KBM-7 (cell line): ENCODE measurements at regions not wholly inside any gene's neighbourhood (a gene's known extent, or its start where the extent isn't known, plus 50 kb on each side); places are given as distances from the start of the nearest gene placed in this dataset.
"Not testable (repeated sequence)": the region's sequence is repeated elsewhere in the genome, so short reads cannot be mapped to it uniquely, and the experiment has no call there.

Source experiments
- DNase-seq: peaks from one replicate; pipeline ENCODE4 v3.0.0-alpha.2; 2015
- in situ Hi-C: fragments of 300-500 bp; cut with MboI; formaldehyde crosslinking; loops from 2 replicates; pipeline ENCODE4 v1.14.3; 2020; ENCODE audit warnings: low sequenced_read_pairs, low pct_unique_long_range_greater_than_20kb, mixed read lengths

DNA sequence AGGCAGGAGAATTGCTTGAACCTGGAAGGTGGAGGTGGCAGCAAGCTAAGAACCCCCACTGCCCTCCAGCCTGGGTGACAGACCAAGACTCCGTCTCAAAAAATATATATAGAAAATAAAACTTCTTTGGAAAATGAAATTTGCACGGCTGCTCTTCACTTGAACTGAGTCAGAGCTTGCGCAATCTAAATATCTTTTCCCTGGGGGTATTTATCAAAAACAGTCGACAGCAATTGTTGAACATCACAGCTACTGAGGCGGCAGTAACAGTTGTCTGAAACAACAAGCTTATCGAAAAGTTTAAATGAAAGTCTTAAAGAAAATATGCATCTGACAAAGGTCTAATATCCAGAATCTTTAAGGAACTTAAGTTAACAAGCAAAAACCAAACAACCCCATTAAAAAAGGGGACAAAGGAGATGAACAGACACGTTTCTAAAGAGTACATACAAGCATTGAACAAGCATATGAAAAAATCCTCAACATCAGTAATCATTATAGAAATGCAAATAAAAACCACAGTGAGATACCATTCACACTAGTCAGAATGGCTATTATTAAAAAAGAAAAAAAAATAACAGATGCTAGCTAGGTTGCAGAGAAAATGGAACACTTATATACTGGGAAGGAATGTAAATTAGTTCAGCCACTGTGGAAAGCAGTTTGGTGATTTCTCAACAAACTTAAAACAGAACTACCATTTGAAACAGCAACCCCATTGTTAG, 153.6 kb upstream of the CDH9 start:
- DNase-seq: no peak

GRCh38 chr5:27172693-27173092, 134.3 kb upstream of the CDH9 start:
- in situ Hi-C loops: no loop called here

More for the DNA sequence above, 153.6 kb upstream of the CDH9 start:
- in situ Hi-C loops: no loop called here

GRCh38 chr5:27171761-27172261, 133.4 kb upstream of the CDH9 start:
- in situ Hi-C loops: no loop called here

More at GRCh38 chr5:27172693-27173092, 134.3 kb upstream of the CDH9 start:
- no peak for DNase-seq

GRCh38 chr5:27158775-27159174, 120.4 kb upstream of the CDH9 start:
- no peak for DNase-seq
- in situ Hi-C loops: no loop called here

More at GRCh38 chr5:27171761-27172261, 133.4 kb upstream of the CDH9 start:
- no peak for DNase-seq

- DNase-seq: no peak
- in situ Hi-C loops: no loop called here
Observed at GRCh38 chr5:27158171-27158570, 119.8 kb upstream of the CDH9 start.

- DNase-seq: no peak
- in situ Hi-C loops: no loop called here
Observed at GRCh38 chr5:27144456-27144855, 106.1 kb upstream of the CDH9 start.

GRCh38 chr5:27140831-27141230, 102.4 kb upstream of the CDH9 start:
- in situ Hi-C loops: no loop called here
- DNase-seq: no peak

- in situ Hi-C loops: no loop called here
- no peak for DNase-seq
Observed at GRCh38 chr5:27130587-27130986, 92.2 kb upstream of the CDH9 start.

GRCh38 chr5:27129926-27130325, 91.5 kb upstream of the CDH9 start:
- in situ Hi-C loops: no loop called here
- no peak for DNase-seq

DNA sequence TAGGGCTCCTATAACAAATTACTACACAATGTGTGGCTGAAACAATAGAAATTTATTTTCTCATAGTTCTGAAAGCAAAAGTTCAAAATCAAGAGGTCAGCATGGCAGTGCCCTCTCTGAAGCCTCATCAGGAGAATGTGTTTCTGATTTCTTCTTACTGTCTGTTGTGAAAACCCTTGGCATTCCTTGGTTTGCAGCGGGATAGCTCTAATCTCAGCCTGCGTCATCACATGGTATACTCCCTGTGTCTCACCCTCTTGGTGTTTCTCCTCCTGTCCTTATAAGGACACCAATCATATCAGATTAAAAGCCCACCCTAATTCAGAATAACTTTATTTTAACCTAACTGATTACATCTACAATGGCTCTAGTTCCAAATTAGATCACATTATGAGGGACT, 87.5 kb upstream of the CDH9 start:
- in situ Hi-C loops: no loop called here
- no peak for DNase-seq

GRCh38 chr5:27124590-27124989, 86.2 kb upstream of the CDH9 start:
- no peak for DNase-seq
- in situ Hi-C loops: no loop called here

GRCh38 chr5:27119736-27120321, 81.4 kb upstream of the CDH9 start:
- in situ Hi-C loops: not testable (repeated sequence)

GRCh38 chr5:27103486-27103885, 65.1 kb upstream of the CDH9 start:
- DNase-seq: no peak
- in situ Hi-C loops: no loop called here

More at GRCh38 chr5:27119736-27120321, 81.4 kb upstream of the CDH9 start:
- not testable (repeated sequence) for DNase-seq

DNA sequence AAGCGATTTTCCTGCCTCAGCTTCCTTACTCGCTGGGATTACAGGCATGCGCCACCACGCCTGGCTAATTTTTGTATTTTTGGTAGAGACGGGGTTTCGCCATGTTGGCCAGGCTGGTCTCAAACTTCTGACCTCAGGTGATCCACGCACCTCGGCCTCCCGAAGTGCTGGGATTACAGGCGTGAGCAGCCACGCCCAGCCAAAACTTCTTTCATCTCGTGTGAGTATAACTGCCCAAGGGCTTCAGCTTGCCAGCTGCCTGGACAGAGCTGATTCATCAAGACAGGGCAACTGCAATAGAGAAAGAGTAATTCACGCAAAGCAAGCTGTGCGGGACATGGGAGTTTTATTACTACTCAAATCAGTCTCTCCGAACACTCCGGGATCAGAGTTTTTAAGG, 57.4 kb upstream of the CDH9 start:
- DNase-seq, in situ Hi-C loops: not testable (repeated sequence)

- in situ Hi-C loops: no loop called here
- DNase-seq: no peak
Observed at GRCh38 chr5:27093279-27093678, 54.9 kb upstream of the CDH9 start.

DNA sequence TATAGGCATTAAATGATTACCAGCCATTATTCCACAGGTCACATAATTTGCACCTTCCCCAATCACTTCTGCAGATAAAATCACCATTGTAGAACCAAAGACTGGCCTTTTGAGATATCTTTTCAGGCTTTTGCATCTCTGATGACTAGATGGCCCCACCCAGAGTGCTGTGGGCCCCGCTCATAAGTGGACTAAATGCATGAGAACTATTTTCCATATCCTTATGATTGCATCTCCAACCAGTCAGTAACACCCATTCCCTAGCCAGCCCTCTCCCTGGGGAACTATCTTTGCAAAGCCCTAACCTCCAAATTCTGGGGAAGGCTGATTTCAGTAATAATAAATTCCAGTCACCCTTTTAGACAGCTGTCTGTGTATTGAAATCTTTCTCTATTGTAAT, 53.5 kb upstream of the CDH9 start:
- in situ Hi-C loops: no loop called here
- DNase-seq: no peak

DNA sequence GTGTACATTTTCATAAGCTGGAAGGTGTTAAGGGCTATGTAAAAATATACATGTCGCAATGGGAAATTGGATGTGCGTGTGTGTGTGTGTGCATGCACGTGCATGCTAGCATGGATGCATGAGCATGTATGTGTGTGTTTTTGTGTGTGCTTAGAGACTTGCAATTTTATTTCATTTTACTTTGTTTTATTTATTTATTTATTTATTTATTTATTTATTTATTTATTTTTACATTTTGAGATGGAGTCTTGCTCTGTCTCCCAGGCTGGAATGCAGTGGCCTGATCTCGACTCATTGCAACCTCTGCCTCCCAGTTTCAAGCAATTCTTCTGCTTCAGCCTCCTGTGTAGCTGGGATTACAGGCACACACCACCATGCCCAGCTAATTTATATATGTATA, 50.4 kb upstream of the CDH9 start:
- in situ Hi-C loops, DNase-seq: not testable (repeated sequence)
